Esophagus squamous epithelium (tissue), 4 donors: ENCODE measurements at regions not wholly inside any gene's neighbourhood (a gene's known extent, or its start where the extent isn't known, plus 50 kb on each side); places are given as distances from the start of the nearest gene placed in this dataset.

Experiments used
- CTCF ChIP-seq, 6 experiments: fragments of 450-650 bp in 4 of 6; fragments of 200-600 bp in 2 of 6; sonication (generic) in 2 of 6; IDR thresholded peaks; one replicate each; pipeline ENCODE4 v1.5.1; 2016 to 2019; ENCODE audit warnings: antibody characterized with exemption in 6 of 6, mild to moderate bottlenecking in 4 of 6, moderate library complexity in 4 of 6
- POLR2A ChIP-seq, 4 donors: fragments of 450-650 bp; IDR thresholded peaks; one replicate each; pipeline ENCODE4 v1.6.1; 2017; ENCODE audit warnings: antibody characterized with exemption in 4 of 4, mild to moderate bottlenecking in 4 of 4, moderate library complexity in 3 of 4

DNA sequence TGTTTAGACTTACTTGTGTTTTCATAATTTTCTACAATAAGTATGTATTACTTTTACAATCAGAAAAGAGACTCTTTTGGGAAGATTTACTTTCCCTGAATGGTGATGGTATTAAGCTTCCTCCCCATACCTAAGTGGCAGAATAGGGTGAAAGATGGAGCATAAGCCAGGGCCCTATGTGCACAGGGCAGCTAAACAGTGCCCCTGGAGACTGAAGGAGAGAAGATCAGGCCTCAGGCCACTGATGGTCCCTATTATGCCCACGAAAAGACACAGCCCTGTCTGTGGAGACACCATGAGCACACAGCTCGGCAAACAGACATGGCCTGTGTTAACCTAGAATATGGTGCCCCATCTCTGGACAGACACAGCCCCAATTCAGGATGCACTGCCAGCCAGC is 139.4 kb downstream of the OAT start:
- TF ChIP-seq CTCF (IDR thresholded peaks at IDR 0.05) (no peak), POLR2A (IDR thresholded peaks at IDR 0.05) (no peak)
